OCI-LY7 (cell line): ENCODE measurements at regions not wholly inside any gene's neighbourhood (a gene's known extent, or its start where the extent isn't known, plus 50 kb on each side); places are given as distances from the start of the nearest gene placed in this dataset.

ENCODE experiments used
- BruUV-seq: library from RNA; stranded (reverse); fragments of 400-500 nt; replicated peaks from 2 replicates; lab custom pipeline; 2021; lab: Mats Ljungman, UMichigan
- CTCF ChIA-PET: fragments of 300-600 bp; sonication (Branson Sonifier 250); formaldehyde crosslinking; loops from one replicate; lab custom pipeline; 2022; ENCODE audit warnings: antibody characterized with exemption; ENCODE audit not compliant: unreplicated experiment; lab: Charles Lee
- POLR2A ChIA-PET: fragments of 300-600 bp; sonication (Branson Sonifier 250); formaldehyde crosslinking; loops from one replicate; lab custom pipeline; 2022; ENCODE audit warnings: antibody characterized with exemption; lab: Charles Lee
- DNase-seq: peaks from one replicate; pipeline ENCODE4 v3.0.0-alpha.2; 2015; ENCODE audit warnings: low spot score
- H2AFZ ChIP-seq: fragments of 200-600 bp; sonication (generic), shearing (Covaris generic); 2 replicates; pipeline ENCODE4 v1.6.1; 2014; ENCODE audit warnings: mild to moderate bottlenecking, antibody characterized with exemption, low read length, moderate library complexity
- H3K27ac ChIP-seq: fragments of 200-600 bp; sonication (generic); 2 replicates; pipeline ENCODE4 v1.5.1; 2014; ENCODE audit warnings: mixed run types, low read depth, mild to moderate bottlenecking, moderate library complexity, low read length, inconsistent platforms; ENCODE audit not compliant: poor library complexity, severe bottlenecking
- H3K36me3 ChIP-seq: fragments of 200-600 bp; sonication (generic); 2 replicates; pipeline ENCODE4 v1.6.1; 2014; ENCODE audit warnings: mild to moderate bottlenecking, antibody characterized with exemption, low read length, moderate library complexity, mixed read lengths; ENCODE audit not compliant: insufficient read depth
- H3K4me1 ChIP-seq: fragments of 200-600 bp; sonication (generic); 2 replicates; pipeline ENCODE4 v1.5.1; 2014; ENCODE audit warnings: mild to moderate bottlenecking, low read length; ENCODE audit not compliant: insufficient read depth, poor library complexity, severe bottlenecking
- H3K4me2 ChIP-seq: fragments of 200-600 bp; sonication (generic); 2 replicates; pipeline ENCODE4 v1.6.1; 2014; ENCODE audit warnings: mild to moderate bottlenecking, low read length
- H3K4me3 ChIP-seq: fragments of 200-600 bp; sonication (generic); 2 replicates; pipeline ENCODE4 v1.5.1; 2014; ENCODE audit warnings: mild to moderate bottlenecking, low read depth, low read length; ENCODE audit not compliant: poor library complexity, severe bottlenecking
- H3K79me2 ChIP-seq: fragments of 200-600 bp; sonication (generic); 2 replicates; pipeline ENCODE4 v1.6.1; 2016; ENCODE audit warnings: low read depth, mild to moderate bottlenecking, low read length, moderate library complexity, mixed read lengths; ENCODE audit not compliant: insufficient read depth
- H3K9me2 ChIP-seq: fragments of 200-600 bp; sonication (generic); 2 replicates; pipeline ENCODE4 v1.6.1; 2016; ENCODE audit warnings: mild to moderate bottlenecking, low read length, mixed read lengths; ENCODE audit not compliant: insufficient read depth
- H3K9me3 ChIP-seq: fragments of 200-600 bp; sonication (generic); 2 replicates; pipeline ENCODE4 v1.6.1; 2014; ENCODE audit warnings: mild to moderate bottlenecking, mixed run types, low read length, mixed read lengths
- H4K20me1 ChIP-seq: fragments of 200-600 bp; sonication (generic); 2 replicates; pipeline ENCODE4 v1.6.1; 2014; ENCODE audit warnings: mild to moderate bottlenecking, antibody characterized with exemption, low read length, moderate library complexity, mixed read lengths; ENCODE audit not compliant: insufficient read depth
- EZH2phosphoT487 ChIP-seq: fragments of 200-600 bp; sonication (generic); IDR thresholded peaks from 2 replicates; pipeline ENCODE4 v1.6.1; 2018; ENCODE audit warnings: low read depth, borderline replicate concordance, mild to moderate bottlenecking, mixed run types, antibody characterized with exemption, low read length, moderate library complexity, mixed read lengths
- intact Hi-C: fragments of 100-400 bp; cut with micrococcal nuclease; formaldehyde crosslinking; loops from one replicate; pipeline ENCODE4 v1.10.0; 2022; ENCODE audit not compliant: unreplicated experiment
- TF ChIP-seq, protein P1 (sequence below): fragments of 200-600 bp; sonication (generic); conservative IDR thresholded peaks from 2 replicates; pipeline ENCODE4 v1.5.1; 2014; ENCODE audit warnings: mild to moderate bottlenecking, antibody characterized with exemption, low read length, moderate library complexity, mixed read lengths

DNA sequence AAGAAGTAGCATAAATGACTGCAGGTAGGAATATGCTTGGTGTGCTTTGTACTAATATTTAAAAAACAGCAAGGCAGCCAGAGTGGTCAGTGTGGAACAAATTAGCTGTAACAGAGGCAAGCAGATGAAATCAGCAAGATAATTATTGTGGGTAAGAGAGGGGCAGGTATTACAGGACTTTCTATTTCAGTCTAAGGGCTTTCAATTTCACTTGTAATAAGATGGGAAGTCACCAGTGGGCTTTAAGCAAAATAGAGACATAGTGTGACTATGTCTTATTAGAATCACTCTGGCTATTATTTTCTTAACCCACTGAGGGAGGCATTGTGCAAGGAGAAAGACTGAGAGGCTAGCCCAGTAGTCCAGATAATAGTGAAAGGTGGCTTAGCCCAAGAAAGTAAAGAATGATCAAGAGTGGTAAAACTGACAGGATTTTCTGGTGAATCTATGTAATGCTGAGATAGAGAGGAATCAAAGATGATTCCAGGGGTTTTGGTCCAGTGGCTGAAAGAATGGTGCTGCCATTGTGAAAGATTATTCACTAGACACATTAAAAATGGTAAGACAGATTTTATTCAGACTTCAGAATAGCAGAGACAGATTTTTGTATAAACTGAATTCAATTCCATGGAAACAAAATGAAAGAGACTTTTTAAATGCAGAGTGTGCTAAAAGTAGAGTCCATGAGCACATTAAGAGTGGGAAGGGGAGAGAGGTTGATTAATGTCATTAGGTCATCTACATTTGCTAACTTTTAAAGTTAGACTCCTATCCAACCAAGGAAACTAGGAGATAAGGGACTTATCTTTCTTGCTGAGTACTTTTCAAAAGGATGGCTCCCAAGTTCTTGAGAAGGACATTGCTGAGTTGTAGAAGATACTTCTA lies 1136.0 kb downstream of the HACE1 start:
- POLR2A ChIA-PET = interaction anchor here (0.6 kb wide), 1 partner anchor 454 kb away, joined by 3 read pairs; no protein-coding TSS in a partner anchor
- Histone ChIP-seq H3K27ac (no peak overlapping the region), H3K36me3 (no peaks in the 10 kb centered on the region), H3K4me2 (no peak overlapping the region), H2AFZ (no peak overlapping the region), H3K4me3 (no peak overlapping the region), H3K79me2 (no peaks in the 10 kb centered on the region), H4K20me1 (no peaks in the 10 kb centered on the region), H3K4me1 (no peaks in the 10 kb centered on the region), H3K9me3 (no peaks in the 10 kb centered on the region), H3K9me2 (no peaks in the 10 kb centered on the region)
- no TSS peak for BruUV-seq
- CTCF ChIA-PET = no interaction called here
- no peak for TF ChIP-seq EZH2phosphoT487
- TF ChIP-seq, protein P1, sequence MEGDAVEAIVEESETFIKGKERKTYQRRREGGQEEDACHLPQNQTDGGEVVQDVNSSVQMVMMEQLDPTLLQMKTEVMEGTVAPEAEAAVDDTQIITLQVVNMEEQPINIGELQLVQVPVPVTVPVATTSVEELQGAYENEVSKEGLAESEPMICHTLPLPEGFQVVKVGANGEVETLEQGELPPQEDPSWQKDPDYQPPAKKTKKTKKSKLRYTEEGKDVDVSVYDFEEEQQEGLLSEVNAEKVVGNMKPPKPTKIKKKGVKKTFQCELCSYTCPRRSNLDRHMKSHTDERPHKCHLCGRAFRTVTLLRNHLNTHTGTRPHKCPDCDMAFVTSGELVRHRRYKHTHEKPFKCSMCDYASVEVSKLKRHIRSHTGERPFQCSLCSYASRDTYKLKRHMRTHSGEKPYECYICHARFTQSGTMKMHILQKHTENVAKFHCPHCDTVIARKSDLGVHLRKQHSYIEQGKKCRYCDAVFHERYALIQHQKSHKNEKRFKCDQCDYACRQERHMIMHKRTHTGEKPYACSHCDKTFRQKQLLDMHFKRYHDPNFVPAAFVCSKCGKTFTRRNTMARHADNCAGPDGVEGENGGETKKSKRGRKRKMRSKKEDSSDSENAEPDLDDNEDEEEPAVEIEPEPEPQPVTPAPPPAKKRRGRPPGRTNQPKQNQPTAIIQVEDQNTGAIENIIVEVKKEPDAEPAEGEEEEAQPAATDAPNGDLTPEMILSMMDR = no peak
- intact Hi-C loops = no loop called here
- no peak for DNase-seq

DNA sequence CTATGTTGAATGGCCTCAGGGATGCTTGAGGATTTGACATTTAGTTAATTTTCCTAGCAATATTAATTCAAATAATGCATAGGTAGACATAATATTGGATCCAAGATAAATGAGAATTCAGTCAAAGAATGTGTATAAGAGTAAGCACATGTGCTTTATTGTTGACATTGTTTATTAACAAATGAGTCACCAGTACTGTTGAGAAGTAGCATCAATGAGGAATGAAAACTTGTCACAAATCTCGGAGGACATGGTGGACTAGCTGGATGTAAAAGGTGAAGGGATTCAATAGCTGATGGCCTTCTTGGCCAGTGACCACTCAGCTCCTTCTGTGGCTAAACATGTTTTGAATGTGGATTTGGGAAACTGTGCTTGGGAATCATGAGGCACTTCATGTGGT lies 1137.0 kb downstream of the HACE1 start:
- H2AFZ ChIP-seq = no peak overlapping the region
- no peak for DNase-seq
- H3K36me3 ChIP-seq = no peaks in the 10 kb centered on the region
- ChIA-PET POLR2A (interaction anchor here (0.5 to 0.6 kb wide), 2 partner anchors 453 to 646 kb away, joined by 3 to 10 read pairs; no protein-coding TSS in a partner anchor), CTCF (no interaction called here)
- no peaks in the 10 kb centered on the region for H3K9me2 ChIP-seq
- no peaks in the 10 kb centered on the region for H3K9me3 ChIP-seq
- H3K4me3 ChIP-seq = no peak overlapping the region
- no peak for TF ChIP-seq EZH2phosphoT487
- TF ChIP-seq, protein P1 = no peak
- H3K27ac ChIP-seq = no peak overlapping the region
- H3K4me2 ChIP-seq = no peak overlapping the region
- no peaks in the 10 kb centered on the region for H4K20me1 ChIP-seq
- BruUV-seq = no TSS peak
- intact Hi-C loops = no loop called here
- H3K79me2 ChIP-seq = no peaks in the 10 kb centered on the region
- no peaks in the 10 kb centered on the region for H3K4me1 ChIP-seq

DNA sequence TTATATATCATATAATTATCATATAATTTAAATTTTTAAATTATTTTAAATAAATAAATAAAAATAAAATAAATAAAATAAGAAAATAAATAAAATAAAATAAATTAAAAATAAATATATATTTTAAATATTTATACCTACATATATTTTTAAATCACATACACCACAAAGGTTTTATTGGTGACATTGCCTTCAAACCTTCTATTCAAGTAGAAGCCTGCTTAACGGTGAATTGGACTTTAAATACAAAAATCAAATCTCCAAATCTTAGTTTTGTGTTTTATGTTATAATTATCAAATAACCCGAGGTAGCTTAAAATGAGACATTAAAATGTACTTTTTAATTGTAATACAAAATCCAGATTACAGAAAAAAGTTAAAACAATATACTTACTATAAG lies 1137.8 kb downstream of the HACE1 start:
- H3K9me3 ChIP-seq = no peaks in the 10 kb centered on the region
- ChIA-PET POLR2A (no interaction called here), CTCF (no interaction called here)
- DNase-seq = no peak
- no peaks in the 10 kb centered on the region for H3K4me1 ChIP-seq
- no peaks in the 10 kb centered on the region for H4K20me1 ChIP-seq
- TF ChIP-seq, protein P1 = no peak
- TF ChIP-seq EZH2phosphoT487 = no peak
- no peaks in the 10 kb centered on the region for H3K9me2 ChIP-seq
- H2AFZ ChIP-seq = no peak overlapping the region
- no peak overlapping the region for H3K27ac ChIP-seq
- H3K36me3 ChIP-seq = no peaks in the 10 kb centered on the region
- BruUV-seq = no TSS peak
- no peak overlapping the region for H3K4me2 ChIP-seq
- intact Hi-C loops = no loop called here
- H3K79me2 ChIP-seq = no peaks in the 10 kb centered on the region
- no peak overlapping the region for H3K4me3 ChIP-seq
